Epithelial cell of esophagus (primary cell): ENCODE measurements at regions not wholly inside any gene's neighbourhood (a gene's known extent, or its start where the extent isn't known, plus 50 kb on each side); places are given as distances from the start of the nearest gene placed in this dataset.

Experiments used
- DNase-seq: peaks from one replicate; pipeline ENCODE4 v3.0.0; 2010; ENCODE audit warnings: low read depth
- H3K4me3 ChIP-seq: 2 replicates; pipeline ENCODE4 v1.5.1; 2011; ENCODE audit warnings: mild to moderate bottlenecking, low read length, control low read depth
- CTCF ChIP-seq: IDR thresholded peaks from 2 replicates; pipeline ENCODE4 v1.5.1; 2011; ENCODE audit warnings: low read depth, mild to moderate bottlenecking, low read length, control low read depth, inconsistent platforms; ENCODE audit not compliant: insufficient read depth; ENCODE audit errors: missing control alignments

DNA sequence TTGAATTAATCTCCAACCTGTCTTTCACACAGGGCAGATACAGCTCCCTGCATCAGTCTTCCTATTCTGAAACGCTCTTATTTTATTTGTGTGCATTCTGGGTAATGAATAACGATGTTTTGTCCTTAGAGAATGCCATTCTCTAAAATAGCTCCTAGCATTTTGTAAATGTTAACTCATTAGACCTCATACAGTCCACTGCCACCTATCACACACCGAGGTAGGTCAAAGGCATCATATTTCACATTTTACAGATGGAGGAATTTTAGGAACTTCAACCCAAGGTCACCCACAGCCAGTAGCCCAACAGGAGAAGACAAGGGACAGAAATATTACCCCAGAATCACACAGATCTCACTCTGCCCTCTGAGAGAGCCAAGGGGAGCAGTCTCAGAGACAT, 455.4 kb upstream of the GYPC start:
- no peak for TF ChIP-seq CTCF
- H3K4me3 ChIP-seq = no peak overlapping the region
- no peak for DNase-seq

- no peak overlapping the region for H3K4me3 ChIP-seq
- DNase-seq = no peak
- TF ChIP-seq CTCF = no peak
Measured at GRCh38 chr2:126208266-126208665, 447.7 kb upstream of the GYPC start.

DNA sequence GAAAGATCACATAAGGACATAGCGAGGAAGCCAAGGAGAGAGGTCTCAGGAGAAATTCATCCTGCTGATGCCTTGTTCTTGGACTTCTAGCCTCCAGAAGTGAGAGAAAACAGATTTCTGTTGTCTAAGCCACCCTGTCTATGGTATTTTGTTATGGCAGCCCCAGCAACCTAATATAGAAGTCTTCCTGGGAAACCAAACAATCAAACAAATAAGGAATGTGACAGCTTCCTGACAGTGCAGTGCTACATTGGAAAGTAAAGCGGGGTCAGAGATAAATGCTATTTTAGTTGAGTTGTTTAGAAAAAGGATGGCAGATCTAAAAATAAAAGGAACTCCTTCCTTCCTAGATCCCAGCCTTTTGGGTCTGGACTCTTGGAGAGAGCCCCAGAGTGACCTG, 443.2 kb upstream of the GYPC start:
- no peak for TF ChIP-seq CTCF
- no peak overlapping the region for H3K4me3 ChIP-seq

DNA sequence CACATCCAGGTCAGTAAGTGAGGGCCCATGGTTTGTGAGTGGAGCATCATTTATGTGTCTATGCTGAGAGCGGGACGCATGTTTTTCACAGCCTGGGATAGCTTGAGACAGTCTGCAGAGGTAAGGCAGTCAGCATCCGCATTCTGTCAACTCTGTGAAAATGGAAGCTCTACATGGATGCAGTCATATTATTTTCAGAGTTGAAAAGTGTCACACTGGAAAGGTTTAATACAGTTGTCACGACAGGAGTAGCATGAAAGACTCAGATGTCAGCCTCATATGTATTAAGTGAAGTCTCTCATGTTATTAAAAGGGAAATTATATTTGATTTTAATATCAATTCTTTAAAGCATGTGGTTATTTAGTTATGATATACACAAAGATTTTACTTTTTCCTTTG, 436.9 kb upstream of the GYPC start:
- no peak for TF ChIP-seq CTCF
- DNase-seq = no peak
- H3K4me3 ChIP-seq = no peak overlapping the region

More for the DNA sequence above, 443.2 kb upstream of the GYPC start:
- no peak for DNase-seq

DNA sequence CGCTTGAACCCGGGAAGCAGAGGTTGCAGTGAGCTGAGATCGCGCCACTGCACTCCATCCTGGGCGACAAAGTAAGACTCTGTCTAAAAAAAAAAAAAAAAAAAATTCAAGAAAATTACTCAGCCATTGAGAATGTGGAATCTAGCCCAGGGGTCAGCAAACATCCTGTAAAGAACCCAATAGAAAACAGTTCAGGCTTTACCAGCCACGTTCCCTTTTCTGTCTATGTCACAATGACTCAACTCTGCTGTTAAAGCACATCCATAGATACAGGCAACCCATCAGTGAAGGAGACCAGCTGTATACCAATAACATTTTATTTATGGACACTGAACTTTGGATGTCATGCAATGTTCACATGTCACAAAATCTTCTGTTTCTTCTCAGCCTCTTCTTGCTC, 435.6 kb upstream of the GYPC start:
- no peak overlapping the region for H3K4me3 ChIP-seq
- no peak for TF ChIP-seq CTCF
- no peak for DNase-seq

- TF ChIP-seq CTCF = no peak
- H3K4me3 ChIP-seq = no peak overlapping the region
- DNase-seq = no peak
Measured at GRCh38 chr2:126221506-126221905, 434.5 kb upstream of the GYPC start.

GRCh38 chr2:126222278-126222677, 433.7 kb upstream of the GYPC start:
- TF ChIP-seq CTCF = no peak
- no peak overlapping the region for H3K4me3 ChIP-seq
- DNase-seq = no peak
